ENCODE measurements at regions not wholly inside any gene's neighbourhood (a gene's known extent, or its start where the extent isn't known, plus 50 kb on each side); places are given as distances from the start of the nearest gene placed in this dataset.

DNA sequence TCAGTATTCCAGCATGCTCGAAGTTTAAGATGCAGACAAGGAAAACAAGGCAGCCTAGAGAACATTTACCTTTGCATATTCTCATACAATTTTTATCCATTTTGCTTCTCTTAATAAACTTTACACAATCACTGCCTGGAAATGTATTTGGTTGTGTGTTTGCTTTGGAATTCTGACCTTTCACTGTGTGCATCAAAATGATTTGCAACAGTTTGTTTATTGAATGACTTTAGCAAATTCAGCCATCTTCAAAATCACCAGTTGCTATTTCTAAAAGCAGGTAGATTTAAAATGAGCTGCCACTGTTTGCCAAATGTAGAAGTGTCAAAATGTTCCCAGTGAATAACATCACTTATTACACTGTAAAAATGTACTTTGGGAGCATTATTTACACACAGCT is 669.9 kb downstream of the SLC16A7 start:
- TF ChIP-seq, protein P1, sequence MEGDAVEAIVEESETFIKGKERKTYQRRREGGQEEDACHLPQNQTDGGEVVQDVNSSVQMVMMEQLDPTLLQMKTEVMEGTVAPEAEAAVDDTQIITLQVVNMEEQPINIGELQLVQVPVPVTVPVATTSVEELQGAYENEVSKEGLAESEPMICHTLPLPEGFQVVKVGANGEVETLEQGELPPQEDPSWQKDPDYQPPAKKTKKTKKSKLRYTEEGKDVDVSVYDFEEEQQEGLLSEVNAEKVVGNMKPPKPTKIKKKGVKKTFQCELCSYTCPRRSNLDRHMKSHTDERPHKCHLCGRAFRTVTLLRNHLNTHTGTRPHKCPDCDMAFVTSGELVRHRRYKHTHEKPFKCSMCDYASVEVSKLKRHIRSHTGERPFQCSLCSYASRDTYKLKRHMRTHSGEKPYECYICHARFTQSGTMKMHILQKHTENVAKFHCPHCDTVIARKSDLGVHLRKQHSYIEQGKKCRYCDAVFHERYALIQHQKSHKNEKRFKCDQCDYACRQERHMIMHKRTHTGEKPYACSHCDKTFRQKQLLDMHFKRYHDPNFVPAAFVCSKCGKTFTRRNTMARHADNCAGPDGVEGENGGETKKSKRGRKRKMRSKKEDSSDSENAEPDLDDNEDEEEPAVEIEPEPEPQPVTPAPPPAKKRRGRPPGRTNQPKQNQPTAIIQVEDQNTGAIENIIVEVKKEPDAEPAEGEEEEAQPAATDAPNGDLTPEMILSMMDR (IDR thresholded peaks at IDR 0.05; ENCODE audit: poor library complexity, severe bottlenecking): no peak
- TF ChIP-seq SMC3 (conservative IDR thresholded peaks at IDR 0.05; ENCODE audit: poor library complexity): no peak
- TF ChIP-seq RAD21 (conservative IDR thresholded peaks at IDR 0.05): no peak
- TF ChIP-seq, protein P2, sequence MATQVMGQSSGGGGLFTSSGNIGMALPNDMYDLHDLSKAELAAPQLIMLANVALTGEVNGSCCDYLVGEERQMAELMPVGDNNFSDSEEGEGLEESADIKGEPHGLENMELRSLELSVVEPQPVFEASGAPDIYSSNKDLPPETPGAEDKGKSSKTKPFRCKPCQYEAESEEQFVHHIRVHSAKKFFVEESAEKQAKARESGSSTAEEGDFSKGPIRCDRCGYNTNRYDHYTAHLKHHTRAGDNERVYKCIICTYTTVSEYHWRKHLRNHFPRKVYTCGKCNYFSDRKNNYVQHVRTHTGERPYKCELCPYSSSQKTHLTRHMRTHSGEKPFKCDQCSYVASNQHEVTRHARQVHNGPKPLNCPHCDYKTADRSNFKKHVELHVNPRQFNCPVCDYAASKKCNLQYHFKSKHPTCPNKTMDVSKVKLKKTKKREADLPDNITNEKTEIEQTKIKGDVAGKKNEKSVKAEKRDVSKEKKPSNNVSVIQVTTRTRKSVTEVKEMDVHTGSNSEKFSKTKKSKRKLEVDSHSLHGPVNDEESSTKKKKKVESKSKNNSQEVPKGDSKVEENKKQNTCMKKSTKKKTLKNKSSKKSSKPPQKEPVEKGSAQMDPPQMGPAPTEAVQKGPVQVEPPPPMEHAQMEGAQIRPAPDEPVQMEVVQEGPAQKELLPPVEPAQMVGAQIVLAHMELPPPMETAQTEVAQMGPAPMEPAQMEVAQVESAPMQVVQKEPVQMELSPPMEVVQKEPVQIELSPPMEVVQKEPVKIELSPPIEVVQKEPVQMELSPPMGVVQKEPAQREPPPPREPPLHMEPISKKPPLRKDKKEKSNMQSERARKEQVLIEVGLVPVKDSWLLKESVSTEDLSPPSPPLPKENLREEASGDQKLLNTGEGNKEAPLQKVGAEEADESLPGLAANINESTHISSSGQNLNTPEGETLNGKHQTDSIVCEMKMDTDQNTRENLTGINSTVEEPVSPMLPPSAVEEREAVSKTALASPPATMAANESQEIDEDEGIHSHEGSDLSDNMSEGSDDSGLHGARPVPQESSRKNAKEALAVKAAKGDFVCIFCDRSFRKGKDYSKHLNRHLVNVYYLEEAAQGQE (IDR thresholded peaks at IDR 0.05; ENCODE audit: borderline replicate concordance): no peak
- TF ChIP-seq TAF1 (IDR thresholded peaks at IDR 0.05; ENCODE audit: low read depth): no peak

Data from neural cell (in vitro differentiated cells).